Dermis blood vessel endothelial cell (primary cell): ENCODE measurements at regions not wholly inside any gene's neighbourhood (a gene's known extent, or its start where the extent isn't known, plus 50 kb on each side); places are given as distances from the start of the nearest gene placed in this dataset.

ENCODE experiments used
- DNase-seq: peaks from one replicate; pipeline ENCODE4 v3.0.0; 2010

GRCh38 chr4:124015766-124016165, 619.2 kb downstream of the SPRY1 start:
- no peak for DNase-seq

DNA sequence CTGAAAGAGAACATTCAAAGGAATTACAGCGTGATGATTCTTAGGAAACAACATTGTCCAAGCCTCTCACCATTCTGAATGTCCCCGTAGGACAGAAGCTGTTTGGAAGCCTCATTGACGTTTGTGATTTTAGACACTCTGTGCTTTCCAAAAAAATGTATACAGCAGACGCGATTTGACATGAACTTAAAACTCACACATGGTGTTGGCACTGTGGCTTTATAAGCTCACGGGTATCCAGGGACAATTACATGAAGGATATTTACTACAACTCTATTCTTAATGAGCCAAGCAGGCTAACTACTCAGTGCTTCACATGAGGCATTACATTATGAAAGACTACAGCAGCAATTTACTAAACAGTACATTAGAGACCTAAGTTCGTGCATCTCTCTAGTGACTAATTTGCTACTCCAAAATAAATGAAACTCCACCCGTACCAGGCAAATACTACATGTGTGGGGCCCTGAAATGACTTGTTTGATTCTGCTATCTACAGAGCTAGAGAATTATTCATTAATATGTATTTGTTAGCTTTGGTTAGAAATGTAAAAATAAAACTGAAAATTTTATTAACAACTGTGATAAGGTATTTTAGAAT, 620.7 kb downstream of the SPRY1 start:
- DNase-seq: no peak

- peak; percentile 33 for DNase-seq
Observed at GRCh38 chr4:124018383-124019317, 622.1 kb downstream of the SPRY1 start.

- DNase-seq: no peak
Observed at GRCh38 chr4:124019749-124020549, 623.4 kb downstream of the SPRY1 start.

GRCh38 chr4:124025000-124025399, 628.4 kb downstream of the SPRY1 start:
- no peak for DNase-seq

GRCh38 chr4:124025428-124025827, 628.8 kb downstream of the SPRY1 start:
- DNase-seq: no peak

DNA sequence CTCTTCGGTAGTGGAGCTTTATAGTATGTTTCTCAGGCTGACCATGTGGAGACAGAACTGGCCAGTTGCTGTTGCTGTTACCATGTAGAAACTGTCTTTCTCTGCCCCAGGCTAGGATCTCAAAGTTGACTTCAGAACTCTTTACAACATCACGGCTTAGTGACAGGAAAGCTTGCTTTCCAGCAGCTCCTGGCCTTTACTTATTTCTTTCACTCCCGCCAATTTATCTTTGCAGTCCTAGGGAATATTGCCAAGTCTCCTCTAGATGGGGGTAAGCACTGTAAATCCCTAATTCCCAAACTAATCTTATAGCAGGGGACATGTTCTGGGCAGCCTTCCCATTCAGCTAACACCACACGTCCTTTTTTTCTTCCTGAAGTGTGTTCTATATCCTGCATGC, 631.6 kb downstream of the SPRY1 start:
- no peak for DNase-seq

DNA sequence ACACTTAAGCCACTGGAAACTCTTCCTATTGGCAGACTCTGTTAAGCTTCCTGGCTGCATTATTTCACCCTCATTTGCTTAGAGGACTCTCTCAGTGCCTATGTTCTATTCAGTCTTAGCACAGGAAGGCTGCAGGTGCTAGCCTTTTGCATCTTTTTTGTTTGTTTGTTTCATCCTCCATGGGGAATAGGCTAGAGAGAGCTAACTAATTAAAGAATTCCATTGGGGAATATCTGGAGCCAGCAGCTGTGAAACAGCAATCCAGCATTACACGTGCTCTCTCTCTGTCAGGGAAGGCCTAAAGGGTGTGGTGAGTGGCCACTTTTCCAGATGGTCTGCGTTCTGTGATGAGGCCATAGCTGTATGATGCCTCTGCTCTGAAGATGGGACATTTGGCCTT, 633.6 kb downstream of the SPRY1 start:
- DNase-seq: no peak

DNA sequence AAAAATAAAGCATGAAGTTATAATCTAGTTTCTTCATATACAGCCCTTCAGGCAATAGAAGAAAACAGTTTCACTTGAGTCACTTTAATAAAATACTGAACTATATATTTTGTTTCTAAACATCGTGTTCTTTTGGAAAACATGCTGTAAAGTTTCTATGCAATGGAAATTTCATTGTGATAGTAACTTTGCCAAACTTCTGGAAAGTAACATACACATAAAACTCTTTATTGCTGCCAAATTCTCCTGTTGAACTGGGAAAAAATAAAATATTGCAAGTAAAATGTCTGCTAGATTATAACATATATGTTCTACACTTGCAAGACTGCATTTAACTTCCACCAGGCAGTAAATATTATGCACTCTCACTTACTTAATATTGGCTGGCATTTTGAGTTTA, 635.4 kb downstream of the SPRY1 start:
- DNase-seq: no peak

DNA sequence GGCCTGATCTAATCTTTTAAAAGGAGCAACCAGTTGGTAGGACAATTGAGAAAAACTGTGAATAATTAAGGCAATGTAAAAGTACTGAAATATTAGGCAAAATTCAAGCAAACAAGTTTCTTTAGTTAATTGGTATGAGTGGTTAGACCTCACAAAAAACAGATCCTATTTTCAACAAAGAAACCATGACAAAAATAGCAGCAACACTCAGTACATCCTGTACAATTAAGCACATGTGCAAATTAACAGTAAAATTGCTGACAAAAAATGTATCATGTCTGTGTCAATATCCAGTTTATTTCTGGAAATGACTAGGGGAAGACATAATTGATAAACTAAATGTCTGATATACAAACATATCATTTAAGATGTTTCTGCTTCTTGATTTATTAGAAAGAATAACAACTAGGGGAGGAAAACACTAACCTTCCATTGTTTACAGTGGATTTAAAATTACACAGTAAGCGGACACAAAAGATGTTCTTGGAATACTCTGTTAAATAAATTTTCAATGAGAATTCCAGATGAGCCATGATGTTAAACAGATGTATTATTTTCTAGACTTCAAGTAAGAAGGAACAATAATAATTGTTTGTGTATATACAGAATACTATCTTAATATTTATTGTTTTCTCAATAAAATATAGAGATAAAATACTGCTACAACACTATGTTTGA, 638.9 kb downstream of the SPRY1 start:
- no peak for DNase-seq

- no peak for DNase-seq
Observed at GRCh38 chr4:124037236-124037635, 640.6 kb downstream of the SPRY1 start.

GRCh38 chr4:124044330-124044729, 647.7 kb downstream of the SPRY1 start:
- no peak for DNase-seq

DNA sequence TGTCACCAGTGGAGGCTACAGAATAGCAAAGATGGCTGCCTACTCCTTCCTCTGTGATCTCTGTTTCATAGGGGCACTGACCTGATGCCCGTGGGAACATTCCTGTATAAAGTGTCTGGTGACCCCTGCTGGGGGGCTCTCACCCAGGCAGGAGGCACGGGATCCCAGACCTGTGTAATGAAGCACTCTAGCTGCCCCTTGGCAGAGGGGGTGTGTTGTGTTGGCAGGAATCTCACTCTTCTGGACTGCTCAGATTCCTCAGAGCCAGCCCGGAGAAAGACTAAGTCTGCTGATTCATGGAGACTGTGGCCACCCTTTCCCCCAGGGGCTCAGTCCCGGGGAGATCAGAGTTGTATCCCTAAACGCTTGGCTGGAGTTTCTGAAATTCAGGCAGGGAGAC, 648.3 kb downstream of the SPRY1 start:
- no peak for DNase-seq

DNA sequence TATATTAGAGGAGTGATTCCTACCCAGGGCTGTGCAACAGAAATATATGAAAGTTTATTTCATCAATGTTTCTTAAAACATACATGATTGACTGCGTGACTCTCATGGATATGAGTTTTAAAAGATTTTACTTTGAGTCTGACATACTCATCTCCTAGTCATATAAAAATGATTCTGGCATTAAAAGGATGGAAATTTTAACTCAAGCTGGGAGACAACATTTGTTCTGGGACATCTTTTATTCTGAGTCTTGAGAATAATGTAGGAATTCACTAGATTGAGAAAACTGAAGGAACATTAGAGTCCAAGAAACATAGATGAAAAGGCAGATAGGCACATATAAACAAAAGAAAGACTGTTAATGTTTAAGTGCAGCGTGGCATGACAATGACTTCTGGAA, 649.6 kb downstream of the SPRY1 start:
- DNase-seq: no peak

GRCh38 chr4:124053872-124054538, 657.4 kb downstream of the SPRY1 start:
- peak; percentile 53 for DNase-seq

DNA sequence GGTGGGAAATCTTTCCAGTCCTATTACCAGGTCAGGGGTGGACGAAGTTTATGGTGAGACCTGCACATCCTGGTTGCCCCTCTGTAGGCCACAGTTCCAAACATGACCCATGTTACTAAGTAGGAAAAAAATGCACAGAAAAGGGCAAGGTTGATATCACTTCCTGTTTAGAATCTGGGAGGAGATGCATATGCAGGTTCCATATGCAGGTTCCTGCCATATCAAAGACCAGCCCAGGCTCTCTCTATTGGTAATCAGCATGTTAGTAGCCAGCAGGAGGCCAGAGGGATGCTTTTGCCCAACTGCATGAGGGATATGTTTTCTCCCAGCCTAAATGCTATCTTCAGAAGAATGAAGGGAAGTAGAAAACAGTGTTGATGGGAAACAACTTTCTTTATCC, 657.2 kb downstream of the ANKRD50 start:
- no peak for DNase-seq

- DNase-seq: no peak
Observed at GRCh38 chr4:124055896-124056295, 656.6 kb downstream of the ANKRD50 start.

GRCh38 chr4:124060261-124060918, 652.1 kb downstream of the ANKRD50 start:
- peak; percentile 89 for DNase-seq

GRCh38 chr4:124061413-124061812, 651.1 kb downstream of the ANKRD50 start:
- DNase-seq: peak; percentile 22

- DNase-seq: no peak
Observed at GRCh38 chr4:124065422-124065821, 647.1 kb downstream of the ANKRD50 start.

DNA sequence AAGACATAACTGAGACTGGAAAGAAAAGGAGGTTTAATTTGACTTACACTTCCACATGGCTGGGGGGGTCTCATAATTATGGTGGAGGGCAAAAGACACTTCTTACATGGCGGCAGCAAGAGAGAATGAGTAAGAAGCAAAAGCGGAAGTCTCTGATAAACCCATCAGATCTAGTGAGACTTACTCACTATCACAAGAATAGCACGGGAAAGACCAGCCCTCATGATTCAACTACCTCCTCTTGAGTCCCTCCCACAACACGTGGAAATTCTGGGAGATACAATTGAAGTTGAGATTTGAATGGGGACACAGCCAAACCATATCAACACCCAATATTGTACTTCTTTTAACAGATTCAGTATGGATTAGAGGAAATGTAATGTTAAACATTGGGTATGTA, 646.6 kb downstream of the ANKRD50 start:
- DNase-seq: no peak

DNA sequence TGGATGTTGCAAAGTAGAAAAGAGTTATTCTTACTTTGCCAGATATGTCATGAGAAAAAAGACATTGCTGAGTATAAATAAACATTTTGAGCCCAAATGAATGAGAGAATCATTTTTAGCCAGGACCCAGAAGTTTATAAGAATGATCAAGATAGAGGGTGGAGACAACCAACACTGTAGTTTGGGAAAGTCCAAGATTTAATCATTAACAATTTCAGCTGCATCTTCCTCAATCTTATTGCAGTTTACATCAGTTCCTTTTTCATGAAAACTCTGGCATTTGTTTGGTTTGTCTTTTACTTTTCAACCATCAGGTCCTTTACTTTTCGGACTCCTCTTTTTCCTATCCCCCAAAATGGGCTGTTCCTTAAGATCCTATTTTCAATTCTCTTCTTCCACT, 645.9 kb downstream of the ANKRD50 start:
- no peak for DNase-seq
